ENCODE measurements at regions not wholly inside any gene's neighbourhood (a gene's known extent, or its start where the extent isn't known, plus 50 kb on each side); places are given as distances from the start of the nearest gene placed in this dataset.

DNA sequence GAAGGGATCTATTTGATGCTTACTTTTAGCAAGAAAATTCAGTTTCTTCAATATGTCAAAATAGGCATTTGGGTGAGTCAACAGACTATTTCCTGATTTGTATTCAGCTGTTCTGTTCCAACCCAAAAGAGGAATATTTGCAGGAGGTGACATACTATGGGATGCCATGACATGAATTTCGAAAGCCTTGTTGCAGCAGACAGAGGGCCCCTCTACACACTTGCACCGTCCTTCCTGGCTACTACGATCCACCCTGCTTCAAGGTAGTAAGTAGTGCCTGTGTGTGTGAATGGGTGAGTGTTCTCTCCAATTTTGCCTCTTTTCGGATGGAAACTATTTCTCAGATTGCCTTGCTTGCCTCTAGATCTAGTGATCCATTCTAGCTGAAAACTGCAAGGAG lies 413.0 kb upstream of the ADARB2 start:
- H3K27ac Mint-ChIP-seq: no peak overlapping the region

DNA sequence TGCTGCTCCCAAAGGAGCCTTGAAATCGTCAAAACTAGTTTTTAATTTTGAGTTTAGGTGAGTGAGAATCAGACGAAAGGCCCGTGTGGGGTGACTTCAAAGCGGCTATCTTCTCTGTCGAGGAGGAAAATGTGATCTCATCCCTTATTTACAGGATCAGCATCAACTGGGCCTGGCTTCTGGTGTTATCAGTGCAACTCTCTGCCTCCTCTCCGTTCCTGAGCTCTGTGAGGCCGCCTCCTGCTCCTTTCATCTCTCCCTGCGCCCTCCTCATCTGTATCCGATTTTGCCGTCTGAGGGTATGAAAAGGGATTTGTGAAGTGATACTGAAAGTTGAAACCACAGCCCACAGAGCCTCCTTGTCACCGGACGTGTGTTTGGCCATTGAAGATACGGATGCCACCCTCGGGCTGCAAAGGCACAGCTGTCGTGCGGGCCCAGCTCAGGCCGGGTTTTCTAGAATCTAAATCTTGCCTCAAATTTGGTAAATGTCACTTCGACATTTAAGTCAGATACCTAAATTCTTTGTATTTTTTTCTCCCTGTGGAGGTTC lies 408.7 kb upstream of the ADARB2 start:
- peaks cover 1% of the 10 kb centered on the region for H3K27me3 Mint-ChIP-seq (ENCODE audit: insufficient read depth)
- no peaks in the 10 kb centered on the region for H3K4me1 Mint-ChIP-seq (ENCODE audit: low read depth)
- TF ChIP-seq, protein P1, sequence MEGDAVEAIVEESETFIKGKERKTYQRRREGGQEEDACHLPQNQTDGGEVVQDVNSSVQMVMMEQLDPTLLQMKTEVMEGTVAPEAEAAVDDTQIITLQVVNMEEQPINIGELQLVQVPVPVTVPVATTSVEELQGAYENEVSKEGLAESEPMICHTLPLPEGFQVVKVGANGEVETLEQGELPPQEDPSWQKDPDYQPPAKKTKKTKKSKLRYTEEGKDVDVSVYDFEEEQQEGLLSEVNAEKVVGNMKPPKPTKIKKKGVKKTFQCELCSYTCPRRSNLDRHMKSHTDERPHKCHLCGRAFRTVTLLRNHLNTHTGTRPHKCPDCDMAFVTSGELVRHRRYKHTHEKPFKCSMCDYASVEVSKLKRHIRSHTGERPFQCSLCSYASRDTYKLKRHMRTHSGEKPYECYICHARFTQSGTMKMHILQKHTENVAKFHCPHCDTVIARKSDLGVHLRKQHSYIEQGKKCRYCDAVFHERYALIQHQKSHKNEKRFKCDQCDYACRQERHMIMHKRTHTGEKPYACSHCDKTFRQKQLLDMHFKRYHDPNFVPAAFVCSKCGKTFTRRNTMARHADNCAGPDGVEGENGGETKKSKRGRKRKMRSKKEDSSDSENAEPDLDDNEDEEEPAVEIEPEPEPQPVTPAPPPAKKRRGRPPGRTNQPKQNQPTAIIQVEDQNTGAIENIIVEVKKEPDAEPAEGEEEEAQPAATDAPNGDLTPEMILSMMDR (IDR thresholded peaks at IDR 0.05): no peak
- peaks cover 51% of the 10 kb centered on the region for H3K9me3 Mint-ChIP-seq
- no peak for DNase-seq
- no peak overlapping the region for H3K4me3 Mint-ChIP-seq
- no peaks in the 10 kb centered on the region; the same call in 1 of the 2 replicates for H3K36me3 Mint-ChIP-seq (ENCODE audit: low read depth)
- H3K27ac Mint-ChIP-seq: no peak overlapping the region

More for the DNA sequence above, 413.0 kb upstream of the ADARB2 start:
- peaks cover 3% of the 10 kb centered on the region; the same call in 1 of the 2 replicates for H3K36me3 Mint-ChIP-seq (ENCODE audit: low read depth)
- H3K27me3 Mint-ChIP-seq (ENCODE audit: insufficient read depth): peaks cover 1% of the 10 kb centered on the region
- no peak for DNase-seq
- no peaks in the 10 kb centered on the region for H3K4me1 Mint-ChIP-seq (ENCODE audit: low read depth)
- H3K4me3 Mint-ChIP-seq: no peak overlapping the region
- H3K9me3 Mint-ChIP-seq: peaks cover 54% of the 10 kb centered on the region
- TF ChIP-seq, protein P1 (IDR thresholded peaks at IDR 0.05): no peak

DNA sequence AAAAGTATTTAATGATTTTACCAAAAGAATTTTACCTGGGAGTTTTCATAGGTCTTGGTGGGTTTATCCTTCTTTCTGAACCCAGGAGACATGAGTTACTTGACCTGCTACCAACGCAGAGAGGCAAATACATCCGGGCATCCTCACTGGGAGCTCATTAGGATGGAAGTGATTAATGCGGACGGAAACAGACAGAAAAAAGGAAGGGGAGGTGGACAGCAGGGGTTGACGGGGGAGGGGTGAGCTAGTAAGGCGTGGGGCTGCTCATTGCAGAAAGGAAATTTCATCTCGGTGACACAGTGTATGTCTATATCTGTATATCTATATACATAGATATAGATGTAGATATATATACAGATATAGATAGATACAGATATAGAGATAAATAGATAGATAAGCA lies 408.2 kb upstream of the ADARB2 start:
- H3K9me3 Mint-ChIP-seq: peaks cover 56% of the 10 kb centered on the region
- TF ChIP-seq, protein P1 (IDR thresholded peaks at IDR 0.05): no peak
- no peaks in the 10 kb centered on the region for H3K4me1 Mint-ChIP-seq (ENCODE audit: low read depth)
- no peak overlapping the region for H3K27ac Mint-ChIP-seq
- no peak for DNase-seq
- no peaks in the 10 kb centered on the region; the same call in none of the 2 replicates for H3K27me3 Mint-ChIP-seq (ENCODE audit: insufficient read depth)
- no peak overlapping the region for H3K4me3 Mint-ChIP-seq
- H3K36me3 Mint-ChIP-seq (ENCODE audit: low read depth): no peaks in the 10 kb centered on the region; the same call in 1 of the 2 replicates

DNA sequence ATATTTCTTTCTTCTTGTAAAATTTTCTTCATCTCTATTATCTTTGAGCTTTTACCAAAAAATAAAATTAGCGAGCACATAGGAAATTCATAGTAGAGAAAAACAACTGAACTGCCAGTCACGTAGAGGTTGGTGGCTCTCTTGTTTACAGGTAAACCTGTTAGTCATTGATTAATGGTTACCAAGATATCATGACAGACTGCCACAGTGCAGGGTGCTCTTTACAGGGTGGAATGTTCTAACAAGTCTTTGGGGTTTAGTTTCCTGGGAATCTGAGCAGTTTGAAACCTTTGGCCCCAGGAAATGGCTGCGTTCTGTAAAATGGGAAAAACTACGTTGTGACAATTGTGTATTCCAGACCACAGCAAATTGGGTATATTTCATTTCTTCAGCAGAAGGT lies 407.3 kb upstream of the ADARB2 start:
- Mint-ChIP-seq H3K9me3 (peaks cover 61% of the 10 kb centered on the region), H3K36me3 (ENCODE audit: low read depth) (no peaks in the 10 kb centered on the region; the same call in 1 of the 2 replicates), H3K4me3 (no peak overlapping the region), H3K27me3 (ENCODE audit: insufficient read depth) (no peaks in the 10 kb centered on the region; the same call in none of the 2 replicates), H3K4me1 (ENCODE audit: low read depth) (no peaks in the 10 kb centered on the region), H3K27ac (no peak overlapping the region)
- TF ChIP-seq, protein P1 (IDR thresholded peaks at IDR 0.05): no peak
- no peak for DNase-seq

DNA sequence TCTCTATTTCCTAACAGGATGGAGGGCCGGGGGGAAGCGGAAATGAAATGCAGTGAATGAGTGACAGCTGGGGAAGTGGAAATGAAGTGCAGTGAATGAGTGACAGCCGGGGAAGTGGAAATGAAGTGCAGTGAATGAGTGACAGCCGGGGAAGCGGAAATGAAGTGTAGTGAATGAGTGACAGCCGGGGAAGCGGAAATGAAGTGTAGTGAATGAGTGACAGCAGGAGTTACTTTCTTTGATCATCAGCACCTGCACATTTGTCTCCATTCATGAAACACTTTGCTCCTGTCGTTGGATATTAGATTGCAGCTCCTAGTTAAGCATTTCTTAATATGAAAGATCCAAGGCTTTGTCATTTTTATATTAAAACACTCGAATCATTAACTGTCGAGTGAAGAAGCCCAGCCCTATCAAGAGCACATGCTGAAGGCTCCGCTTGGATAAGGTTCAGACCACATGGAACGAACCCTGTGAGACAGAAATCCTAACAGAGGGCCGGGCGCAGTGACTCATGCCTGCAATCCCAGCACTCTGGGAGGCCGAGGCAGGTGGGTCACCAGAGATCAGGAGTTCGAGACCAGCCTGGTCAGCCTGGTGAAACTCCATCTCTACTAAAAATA lies 406.0 kb upstream of the ADARB2 start:
- Mint-ChIP-seq H3K36me3 (ENCODE audit: low read depth) (no peaks in the 10 kb centered on the region; the same call in 1 of the 2 replicates), H3K4me1 (ENCODE audit: low read depth) (no peaks in the 10 kb centered on the region), H3K27me3 (ENCODE audit: insufficient read depth) (no peaks in the 10 kb centered on the region; the same call in 1 of the 2 replicates), H3K27ac (no peak overlapping the region), H3K9me3 (peaks cover 58% of the 10 kb centered on the region), H3K4me3 (no peak overlapping the region)
- no peak for DNase-seq
- TF ChIP-seq, protein P1 (IDR thresholded peaks at IDR 0.05): no peak

All from HFFc6 (cell line).